ENCODE measurements at regions not wholly inside any gene's neighbourhood (a gene's known extent, or its start where the extent isn't known, plus 50 kb on each side); places are given as distances from the start of the nearest gene placed in this dataset.
"Not testable (repeated sequence)": the region's sequence is repeated elsewhere in the genome, so short reads cannot be mapped to it uniquely, and the experiment has no call there.

DNA sequence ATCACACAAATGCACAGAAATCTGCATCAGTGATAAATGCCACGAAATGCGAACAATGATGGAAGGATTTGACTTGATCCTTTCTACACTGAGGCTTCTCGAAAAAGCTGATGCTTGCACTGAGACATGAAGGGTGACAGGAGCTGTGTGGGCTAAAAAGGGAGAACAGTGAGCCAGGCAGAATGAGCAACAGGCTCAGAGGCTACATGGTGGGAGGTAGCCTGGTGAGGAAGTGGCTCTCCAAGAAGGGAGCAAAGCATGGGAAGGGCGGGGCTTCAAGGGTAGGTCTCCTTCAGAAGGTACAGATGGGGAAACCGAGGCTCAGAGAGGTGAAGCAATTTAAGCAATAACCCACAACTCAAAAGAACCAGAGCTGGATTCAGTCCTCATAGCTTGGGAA is 82.4 kb downstream of the TRIM43 start:
- no peaks in the 10 kb centered on the region for H3K9me3 Mint-ChIP-seq

DNA sequence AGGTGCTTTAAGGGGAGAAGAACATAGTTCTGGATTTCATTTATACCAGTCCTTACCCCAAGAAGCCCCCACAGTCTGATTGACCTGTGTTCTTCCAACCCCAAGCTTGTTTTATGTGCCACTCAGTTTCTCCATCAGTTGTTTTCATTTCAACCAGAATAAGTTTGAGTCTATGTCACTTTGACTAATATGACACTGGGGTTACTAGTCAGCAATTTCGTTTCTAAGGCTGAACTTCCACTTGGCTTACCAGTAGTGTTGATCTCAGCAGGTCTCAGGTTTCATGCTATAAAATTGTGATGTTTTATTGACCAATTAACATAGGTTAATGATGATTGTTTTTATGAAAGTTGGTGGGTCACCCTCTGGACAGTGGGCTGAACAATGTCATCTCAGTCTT is 84.8 kb downstream of the TRIM43 start:
- H3K4me1 Mint-ChIP-seq (ENCODE audit: low read depth) = not testable (repeated sequence)

More for the DNA sequence above, 82.4 kb downstream of the TRIM43 start:
- Mint-ChIP-seq H3K27me3 (ENCODE audit: low read depth) (peaks cover 17% of the 10 kb centered on the region), H3K4me1 (ENCODE audit: low read depth) (peaks cover 3% of the 10 kb centered on the region), H3K36me3 (ENCODE audit: low read depth) (no peaks in the 10 kb centered on the region), H3K4me3 (no peak overlapping the region), H3K27ac (no peak overlapping the region)
- no peak for DNase-seq (ENCODE audit: low spot score)

DNA sequence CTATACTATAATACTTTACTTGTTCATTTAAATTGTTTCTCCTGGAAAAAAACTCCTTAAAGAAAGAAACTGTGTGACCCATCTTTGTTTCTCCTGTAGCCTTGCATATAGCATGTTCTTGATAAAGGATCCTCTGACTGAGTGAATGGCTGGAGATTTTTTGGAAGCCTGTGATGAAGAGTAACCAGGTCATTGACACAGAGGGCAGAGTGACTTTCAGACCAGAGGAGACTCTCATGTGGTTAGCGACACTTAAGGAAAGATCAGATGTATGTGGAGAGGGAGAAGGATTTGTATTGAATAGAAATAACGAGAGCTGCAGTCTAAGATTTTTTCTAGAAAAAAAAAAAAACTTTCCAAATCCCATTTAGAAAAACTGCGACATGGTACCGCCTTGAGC is 85.5 kb downstream of the TRIM43 start:
- Mint-ChIP-seq H3K9me3 (no peaks in the 10 kb centered on the region), H3K4me3 (no peak overlapping the region), H3K4me1 (ENCODE audit: low read depth) (peaks cover 3% of the 10 kb centered on the region), H3K27ac (no peak overlapping the region), H3K27me3 (ENCODE audit: low read depth) (peaks cover 26% of the 10 kb centered on the region), H3K36me3 (ENCODE audit: low read depth) (no peaks in the 10 kb centered on the region)
- no peak for DNase-seq (ENCODE audit: low spot score)

More for the DNA sequence above, 84.8 kb downstream of the TRIM43 start:
- H3K36me3 Mint-ChIP-seq (ENCODE audit: low read depth); H3K27ac Mint-ChIP-seq; DNase-seq (ENCODE audit: low spot score); H3K9me3 Mint-ChIP-seq; H3K4me3 Mint-ChIP-seq: not testable (repeated sequence)
- H3K27me3 Mint-ChIP-seq (ENCODE audit: low read depth) = peaks cover 22% of the 10 kb centered on the region

DNA sequence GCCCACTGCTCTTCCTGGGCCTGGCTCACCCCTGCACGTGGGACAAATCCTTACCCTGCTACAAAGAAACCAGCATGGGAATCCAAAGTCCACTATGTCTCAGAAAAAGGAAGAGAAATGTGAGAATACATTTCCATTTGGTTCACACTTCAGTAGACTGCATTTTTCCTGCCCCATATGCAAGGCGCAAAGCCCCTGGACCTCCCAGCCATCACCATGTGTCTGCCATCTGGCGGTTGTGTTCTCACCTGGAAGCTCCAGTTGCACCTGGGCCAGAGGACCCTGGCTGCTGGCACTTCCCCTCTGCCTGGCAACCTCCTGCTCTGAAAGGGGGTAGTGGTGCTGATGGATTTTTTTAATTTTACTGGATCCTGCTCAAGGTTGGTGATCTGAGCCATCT is 86.0 kb downstream of the TRIM43 start:
- DNase-seq (ENCODE audit: low spot score); H3K4me3 Mint-ChIP-seq; H3K27ac Mint-ChIP-seq; H3K9me3 Mint-ChIP-seq; H3K36me3 Mint-ChIP-seq (ENCODE audit: low read depth); H3K4me1 Mint-ChIP-seq (ENCODE audit: low read depth): not testable (repeated sequence)
- peaks cover 30% of the 10 kb centered on the region for H3K27me3 Mint-ChIP-seq (ENCODE audit: low read depth)

DNA sequence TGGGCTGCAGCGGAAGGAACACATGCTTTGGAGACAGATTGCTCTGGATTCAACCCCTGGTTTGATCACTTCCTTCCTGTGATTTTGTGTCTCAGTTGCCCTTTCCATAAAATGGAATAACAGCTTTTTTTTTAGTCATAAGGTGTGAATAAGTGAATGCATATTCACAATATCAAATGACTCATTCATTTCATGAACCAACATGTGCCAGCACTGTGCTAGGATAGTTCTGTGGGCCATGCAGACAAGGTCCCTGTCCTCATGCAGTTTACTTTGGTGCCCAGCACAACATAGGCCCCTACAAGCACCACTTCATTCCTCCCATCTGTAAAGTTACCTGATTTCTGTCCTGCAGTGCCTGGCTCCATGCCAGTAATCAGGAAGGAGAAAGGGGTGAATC is 89.4 kb downstream of the TRIM43 start:
- H3K36me3 Mint-ChIP-seq (ENCODE audit: low read depth); DNase-seq (ENCODE audit: low spot score): not testable (repeated sequence)
- peaks cover 17% of the 10 kb centered on the region for H3K27me3 Mint-ChIP-seq (ENCODE audit: low read depth)

DNA sequence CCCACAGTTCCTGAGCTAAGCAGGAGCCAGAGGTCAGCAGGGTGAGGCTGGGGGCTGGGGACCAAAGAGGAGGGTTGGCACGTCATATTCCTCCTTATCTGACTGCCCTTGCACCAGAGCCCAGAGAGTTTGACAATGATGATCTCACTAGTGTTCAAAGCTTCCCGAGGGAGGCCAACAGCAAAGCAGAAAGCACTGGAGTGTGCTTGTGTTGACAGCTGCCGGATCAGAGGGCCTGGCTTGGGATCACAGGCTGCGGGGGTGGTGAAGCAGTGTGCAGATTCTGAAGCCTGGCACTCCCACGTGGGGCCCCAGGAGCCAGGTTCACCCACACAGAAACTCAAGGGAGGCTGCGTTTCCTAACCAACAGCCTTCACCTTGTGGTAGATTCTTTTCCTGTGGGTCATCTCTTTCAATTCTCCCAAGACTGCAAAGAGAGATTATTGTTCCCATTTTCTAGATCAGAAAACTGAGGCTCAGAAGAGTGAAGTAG is 89.8 kb downstream of the TRIM43 start:
- not testable (repeated sequence) for H3K9me3 Mint-ChIP-seq; H3K27ac Mint-ChIP-seq; H3K36me3 Mint-ChIP-seq (ENCODE audit: low read depth); H3K4me3 Mint-ChIP-seq; DNase-seq (ENCODE audit: low spot score); H3K4me1 Mint-ChIP-seq (ENCODE audit: low read depth)
- H3K27me3 Mint-ChIP-seq (ENCODE audit: low read depth) = peaks cover 17% of the 10 kb centered on the region

More for the DNA sequence above, 89.4 kb downstream of the TRIM43 start:
- not testable (repeated sequence) for H3K27ac Mint-ChIP-seq; H3K4me1 Mint-ChIP-seq (ENCODE audit: low read depth); H3K9me3 Mint-ChIP-seq; H3K4me3 Mint-ChIP-seq

DNA sequence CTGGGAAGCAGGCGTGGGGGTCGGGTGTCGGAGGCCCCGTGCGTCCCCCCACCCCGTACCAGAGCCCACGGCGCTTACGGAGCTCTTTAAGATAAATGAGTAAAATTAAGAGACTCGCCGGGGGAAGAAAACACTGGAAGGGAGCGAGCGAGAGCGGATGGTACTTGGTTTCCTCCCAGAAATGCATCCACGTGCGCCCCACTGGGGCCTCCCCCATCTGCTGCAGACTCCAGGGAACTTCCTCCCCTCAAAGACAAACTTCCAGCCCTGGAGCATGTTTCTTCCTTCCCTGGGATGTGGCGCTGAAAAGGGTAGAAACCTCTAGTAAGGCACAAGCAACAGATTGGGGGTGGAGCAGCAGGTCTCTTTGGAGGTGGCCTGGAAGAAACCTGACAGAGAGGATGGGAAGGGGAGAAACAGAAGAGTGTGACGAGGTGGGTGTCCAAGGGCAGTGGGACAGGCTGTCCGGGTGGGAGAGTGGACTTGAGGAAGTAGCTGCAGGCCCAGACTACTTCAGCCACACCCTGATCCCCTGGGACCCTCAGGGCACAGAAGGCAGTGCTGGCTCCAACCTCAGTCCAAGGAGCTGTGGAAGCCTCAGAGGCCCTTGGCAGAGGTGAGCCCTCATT is 91.2 kb downstream of the TRIM43 start:
- not testable (repeated sequence) for H3K4me1 Mint-ChIP-seq (ENCODE audit: low read depth); H3K27ac Mint-ChIP-seq; H3K36me3 Mint-ChIP-seq (ENCODE audit: low read depth); H3K9me3 Mint-ChIP-seq; DNase-seq (ENCODE audit: low spot score)
- Mint-ChIP-seq H3K4me3 (peak overlapping the region; percentile 80), H3K27me3 (ENCODE audit: low read depth) (peaks cover 23% of the 10 kb centered on the region)

DNA sequence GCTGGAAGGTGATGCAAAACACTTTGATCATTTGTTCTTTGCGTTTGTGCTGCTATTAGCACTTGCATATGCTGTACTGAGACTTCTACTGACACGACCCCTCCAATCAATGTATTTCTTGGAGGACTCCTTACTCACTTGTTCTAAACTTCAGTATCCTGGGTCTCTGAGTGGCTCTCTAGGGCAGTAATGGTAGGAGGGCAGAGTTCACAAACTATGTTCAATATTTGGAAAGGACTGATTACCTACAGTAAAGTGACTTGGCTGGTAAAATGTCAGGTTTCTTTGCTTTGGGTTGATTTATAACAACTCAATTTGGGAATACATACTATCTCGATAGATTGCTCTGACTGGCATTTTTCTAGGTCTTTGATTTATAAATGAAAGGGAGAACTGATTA is 93.7 kb downstream of the TRIM43 start:
- H3K36me3 Mint-ChIP-seq (ENCODE audit: low read depth) = no peaks in the 10 kb centered on the region
- peaks cover 10% of the 10 kb centered on the region for H3K4me1 Mint-ChIP-seq (ENCODE audit: low read depth)
- no peaks in the 10 kb centered on the region for H3K9me3 Mint-ChIP-seq
- H3K27ac Mint-ChIP-seq = no peak overlapping the region
- H3K4me3 Mint-ChIP-seq = no peak overlapping the region
- no peak for DNase-seq (ENCODE audit: low spot score)
- H3K27me3 Mint-ChIP-seq (ENCODE audit: low read depth) = peaks cover 18% of the 10 kb centered on the region

DNA sequence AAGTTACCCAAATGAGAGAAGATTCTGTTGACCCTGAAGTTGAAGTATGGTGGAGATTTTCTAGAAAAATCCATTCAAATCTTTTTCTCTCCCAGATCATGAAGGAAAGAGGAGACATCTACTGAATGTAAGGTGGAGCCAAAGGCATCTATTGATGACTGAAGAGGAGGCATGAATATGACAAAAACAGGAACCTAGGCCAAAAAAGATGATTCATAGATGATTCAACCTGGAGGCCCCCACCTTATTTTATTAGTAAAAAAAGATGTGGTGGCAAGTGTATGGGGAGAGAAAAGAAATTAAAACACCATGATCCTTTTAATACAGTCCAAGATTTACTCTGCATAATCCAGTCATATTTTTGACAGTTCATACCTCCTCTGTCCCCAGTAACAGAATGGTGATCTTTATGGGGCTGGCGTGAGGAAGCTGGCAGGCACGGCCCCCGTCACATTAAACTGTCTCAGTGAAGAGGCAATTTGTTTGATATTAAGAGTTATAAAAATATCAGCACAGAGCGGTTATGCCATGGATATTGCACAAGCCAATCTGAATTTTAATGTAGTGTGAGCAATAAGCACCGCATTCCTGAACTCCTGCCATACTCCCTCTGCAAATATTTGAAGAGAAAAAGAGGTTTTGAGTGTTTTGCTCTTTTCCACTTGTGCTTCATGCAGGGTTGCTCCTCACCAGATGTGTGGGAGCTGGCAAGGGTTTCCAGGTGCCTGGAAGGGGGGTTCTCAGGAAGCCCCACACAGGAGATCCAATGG is 94.4 kb downstream of the TRIM43 start:
- H3K4me3 Mint-ChIP-seq; H3K4me1 Mint-ChIP-seq (ENCODE audit: low read depth); H3K9me3 Mint-ChIP-seq; DNase-seq (ENCODE audit: low spot score); H3K27ac Mint-ChIP-seq; H3K36me3 Mint-ChIP-seq (ENCODE audit: low read depth): not testable (repeated sequence)
- peaks cover 18% of the 10 kb centered on the region for H3K27me3 Mint-ChIP-seq (ENCODE audit: low read depth)

DNA sequence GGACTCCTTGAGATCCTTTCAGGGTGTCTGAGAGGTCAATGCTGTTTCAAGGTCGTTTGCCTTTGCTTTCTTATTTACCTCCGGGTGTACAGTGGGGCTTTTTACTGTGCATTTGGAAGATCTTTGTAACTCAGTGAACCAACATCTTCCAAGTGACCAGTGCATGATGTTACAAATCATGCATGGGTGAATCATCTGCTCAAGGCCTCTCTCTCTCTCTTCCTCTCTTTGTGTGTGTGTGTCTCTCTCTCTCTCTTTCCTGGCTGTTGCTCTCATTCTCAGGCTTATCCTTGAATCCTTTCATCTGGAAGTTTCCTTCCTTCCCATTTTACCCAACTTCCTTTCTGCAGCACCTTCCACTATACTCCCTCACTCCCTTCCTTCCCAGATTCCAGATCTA is 96.1 kb downstream of the TRIM43 start:
- H3K9me3 Mint-ChIP-seq; H3K27me3 Mint-ChIP-seq (ENCODE audit: low read depth); H3K4me1 Mint-ChIP-seq (ENCODE audit: low read depth); H3K27ac Mint-ChIP-seq; H3K36me3 Mint-ChIP-seq (ENCODE audit: low read depth); DNase-seq (ENCODE audit: low spot score); H3K4me3 Mint-ChIP-seq: not testable (repeated sequence)

DNA sequence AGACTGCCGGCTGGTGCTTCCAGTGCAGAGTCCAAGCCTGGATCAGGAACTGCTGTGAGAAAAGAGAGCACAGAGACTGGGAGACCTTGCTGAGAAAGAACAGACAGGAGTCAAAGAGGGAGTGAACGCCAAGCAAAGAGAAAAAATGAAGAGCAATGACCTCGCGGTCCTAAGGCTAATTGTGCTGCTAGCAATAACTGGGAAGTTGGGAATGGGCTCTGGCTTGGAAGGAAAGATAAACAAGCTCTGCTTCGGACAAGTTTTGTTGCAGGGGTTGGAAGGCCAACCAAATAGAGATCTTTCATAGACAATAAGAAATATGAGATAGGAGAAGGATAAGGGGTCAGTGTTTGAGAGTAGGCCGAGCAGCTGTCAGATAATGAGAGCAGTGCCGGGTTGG is 99.4 kb downstream of the TRIM43 start:
- not testable (repeated sequence) for H3K27me3 Mint-ChIP-seq (ENCODE audit: low read depth); H3K9me3 Mint-ChIP-seq; H3K4me1 Mint-ChIP-seq (ENCODE audit: low read depth); H3K27ac Mint-ChIP-seq; H3K4me3 Mint-ChIP-seq; DNase-seq (ENCODE audit: low spot score); H3K36me3 Mint-ChIP-seq (ENCODE audit: low read depth)

DNA sequence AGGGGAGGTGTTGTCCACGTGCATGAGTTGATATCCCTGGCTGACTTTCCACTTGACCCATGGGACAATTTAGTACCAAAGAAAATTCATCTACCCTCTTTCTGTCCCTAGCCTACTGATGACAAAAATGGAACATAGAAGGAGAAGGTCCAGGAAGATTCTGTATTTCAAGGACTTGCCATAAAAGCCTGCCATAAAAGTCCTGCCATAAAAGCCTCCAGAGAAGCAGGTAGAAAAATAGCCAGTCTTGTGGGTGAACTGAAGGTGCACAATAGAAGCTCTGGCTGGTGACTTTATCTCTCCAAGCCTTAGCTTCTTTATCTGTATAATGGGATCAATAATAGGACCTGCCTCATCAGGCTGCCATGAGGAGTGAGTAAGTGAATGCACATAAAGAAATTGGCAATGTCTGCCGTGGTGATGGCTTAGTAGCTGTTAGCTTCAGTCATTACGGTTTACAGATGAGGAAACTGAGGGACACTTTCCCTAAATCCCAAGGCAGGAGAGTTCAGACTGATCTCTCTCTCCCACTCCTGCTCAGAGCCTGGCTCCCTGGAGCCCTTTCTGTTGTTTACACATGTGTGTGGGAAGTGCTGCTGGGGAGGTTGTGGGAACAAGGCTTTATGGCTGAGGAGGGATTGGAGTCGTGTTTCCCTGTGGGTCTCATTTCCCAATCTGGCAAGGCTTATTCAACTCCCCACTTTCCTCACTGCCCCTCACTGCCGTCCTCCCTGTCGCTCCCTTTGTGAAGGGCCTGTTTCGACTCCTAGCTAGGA is 101.5 kb downstream of the TRIM43 start:
- not testable (repeated sequence) for H3K4me1 Mint-ChIP-seq (ENCODE audit: low read depth); H3K4me3 Mint-ChIP-seq; DNase-seq (ENCODE audit: low spot score); H3K36me3 Mint-ChIP-seq (ENCODE audit: low read depth); H3K27ac Mint-ChIP-seq; H3K9me3 Mint-ChIP-seq
- H3K27me3 Mint-ChIP-seq (ENCODE audit: low read depth) = peaks cover 10% of the 10 kb centered on the region

DNA sequence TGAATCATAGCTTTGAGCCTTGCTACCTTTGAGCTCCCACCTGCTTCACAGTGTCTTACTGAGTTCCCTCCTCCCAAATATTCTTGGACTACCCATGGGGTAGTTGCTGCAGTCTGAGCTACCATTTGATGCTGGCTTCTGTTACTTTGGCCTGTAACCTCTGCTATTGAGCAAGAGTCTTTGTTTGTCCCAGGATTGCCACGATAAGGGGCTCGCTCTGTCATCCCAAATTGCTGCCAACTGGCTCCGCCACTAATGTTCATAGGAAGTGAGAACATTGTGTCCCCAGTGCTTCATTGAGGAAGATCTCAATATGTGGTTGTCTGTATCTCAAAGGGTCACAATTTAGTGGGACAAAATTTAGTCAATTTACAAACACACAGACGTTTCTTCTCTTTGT is 103.8 kb downstream of the TRIM43 start:
- Mint-ChIP-seq H3K27ac (no peak overlapping the region), H3K4me3 (no peak overlapping the region), H3K9me3 (no peaks in the 10 kb centered on the region), H3K4me1 (ENCODE audit: low read depth) (no peaks in the 10 kb centered on the region), H3K36me3 (ENCODE audit: low read depth) (no peaks in the 10 kb centered on the region), H3K27me3 (ENCODE audit: low read depth) (peaks cover 16% of the 10 kb centered on the region)
- DNase-seq (ENCODE audit: low spot score) = no peak

DNA sequence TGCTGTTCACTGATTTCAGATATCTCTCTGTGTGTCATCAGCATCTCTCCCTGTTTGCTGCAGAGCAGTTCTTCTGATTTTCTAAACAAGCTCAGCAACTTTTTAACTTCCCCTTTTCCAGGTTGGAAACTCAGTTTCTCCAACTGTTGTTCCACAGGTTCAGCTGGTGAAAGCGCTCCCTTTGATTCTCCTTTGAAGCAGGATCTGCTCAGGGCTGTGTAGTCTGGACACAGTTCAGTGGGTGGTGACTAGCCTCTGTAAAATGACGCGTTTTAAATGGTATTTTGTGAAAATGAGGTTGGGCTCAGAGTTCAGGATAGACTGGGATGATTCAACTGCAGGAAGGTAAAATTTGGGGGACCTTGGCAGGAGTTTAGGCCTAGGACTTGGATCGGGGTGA is 106.3 kb downstream of the TRIM43 start:
- H3K4me1 Mint-ChIP-seq (ENCODE audit: low read depth) = no peaks in the 10 kb centered on the region
- H3K9me3 Mint-ChIP-seq = no peaks in the 10 kb centered on the region
- H3K4me3 Mint-ChIP-seq = no peak overlapping the region
- H3K27me3 Mint-ChIP-seq (ENCODE audit: low read depth) = peaks cover 20% of the 10 kb centered on the region
- no peak overlapping the region for H3K27ac Mint-ChIP-seq
- no peaks in the 10 kb centered on the region for H3K36me3 Mint-ChIP-seq (ENCODE audit: low read depth)
- no peak for DNase-seq (ENCODE audit: low spot score)

All from T-helper 2 cell treated with Interferon-gamma antibody and Interleukin-4, amounts not matched to agents 5 μg/mL and 100 μg/mL, for 36 hours (primary cell).